ENCODE measurements at regions not wholly inside any gene's neighbourhood (a gene's known extent, or its start where the extent isn't known, plus 50 kb on each side); places are given as distances from the start of the nearest gene placed in this dataset.

DNA sequence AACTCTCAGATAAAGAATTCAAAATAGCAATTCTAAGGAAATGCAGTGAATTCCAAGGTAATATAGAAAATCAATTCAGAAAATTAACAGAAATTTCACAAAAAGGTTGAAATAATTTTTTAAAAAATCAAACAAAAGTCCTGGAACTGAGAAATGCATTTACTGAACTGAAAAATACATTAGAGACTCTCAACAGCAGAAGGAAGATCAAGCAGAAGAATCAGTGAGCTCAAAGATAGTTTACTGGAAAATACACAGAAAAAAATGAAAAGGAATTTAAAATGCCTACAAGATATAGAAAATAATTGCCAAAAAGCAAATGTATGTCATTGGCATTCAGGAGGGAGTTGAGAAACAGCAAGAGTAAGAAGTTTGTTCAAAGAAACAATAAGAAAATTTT, 107.3 kb downstream of the BUD13 start:
- no peaks in the 10 kb centered on the region for H3K36me3 Mint-ChIP-seq
- peaks cover 52% of the 10 kb centered on the region for H3K27me3 Mint-ChIP-seq
- H3K4me3 Mint-ChIP-seq, result no peak overlapping the region
- no peak for DNase-seq (ENCODE audit: extremely low spot score, unreplicated experiment)
- no peak overlapping the region for H3K27ac Mint-ChIP-seq
- H3K9me3 Mint-ChIP-seq, result peaks cover 1% of the 10 kb centered on the region
- TF ChIP-seq, protein P1, sequence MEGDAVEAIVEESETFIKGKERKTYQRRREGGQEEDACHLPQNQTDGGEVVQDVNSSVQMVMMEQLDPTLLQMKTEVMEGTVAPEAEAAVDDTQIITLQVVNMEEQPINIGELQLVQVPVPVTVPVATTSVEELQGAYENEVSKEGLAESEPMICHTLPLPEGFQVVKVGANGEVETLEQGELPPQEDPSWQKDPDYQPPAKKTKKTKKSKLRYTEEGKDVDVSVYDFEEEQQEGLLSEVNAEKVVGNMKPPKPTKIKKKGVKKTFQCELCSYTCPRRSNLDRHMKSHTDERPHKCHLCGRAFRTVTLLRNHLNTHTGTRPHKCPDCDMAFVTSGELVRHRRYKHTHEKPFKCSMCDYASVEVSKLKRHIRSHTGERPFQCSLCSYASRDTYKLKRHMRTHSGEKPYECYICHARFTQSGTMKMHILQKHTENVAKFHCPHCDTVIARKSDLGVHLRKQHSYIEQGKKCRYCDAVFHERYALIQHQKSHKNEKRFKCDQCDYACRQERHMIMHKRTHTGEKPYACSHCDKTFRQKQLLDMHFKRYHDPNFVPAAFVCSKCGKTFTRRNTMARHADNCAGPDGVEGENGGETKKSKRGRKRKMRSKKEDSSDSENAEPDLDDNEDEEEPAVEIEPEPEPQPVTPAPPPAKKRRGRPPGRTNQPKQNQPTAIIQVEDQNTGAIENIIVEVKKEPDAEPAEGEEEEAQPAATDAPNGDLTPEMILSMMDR (conservative IDR thresholded peaks at IDR 0.05), result no peak
- H3K4me1 Mint-ChIP-seq (ENCODE audit: unreplicated experiment), result no peaks in the 10 kb centered on the region

DNA sequence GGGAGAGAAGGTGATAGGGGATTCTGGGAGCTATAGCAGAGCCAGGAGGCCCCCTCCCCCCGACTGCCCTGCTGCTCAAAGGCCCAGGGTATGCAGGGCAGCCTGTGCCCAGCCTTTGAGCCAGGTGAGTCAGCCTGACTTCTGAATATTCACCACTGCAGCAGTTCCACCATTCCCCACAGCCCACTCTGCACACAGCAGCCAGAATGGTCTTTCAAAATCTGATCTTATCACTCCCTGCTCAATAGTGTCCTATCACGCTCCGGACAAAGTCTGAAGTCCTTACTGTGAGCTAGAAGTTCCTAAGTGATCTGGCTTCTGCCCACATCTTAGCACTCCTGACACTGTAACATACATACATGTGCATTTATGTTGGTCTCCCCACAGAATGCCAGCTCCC, 111.7 kb downstream of the BUD13 start:
- Mint-ChIP-seq H3K27me3 (peaks cover 36% of the 10 kb centered on the region), H3K9me3 (no peaks in the 10 kb centered on the region)

DNA sequence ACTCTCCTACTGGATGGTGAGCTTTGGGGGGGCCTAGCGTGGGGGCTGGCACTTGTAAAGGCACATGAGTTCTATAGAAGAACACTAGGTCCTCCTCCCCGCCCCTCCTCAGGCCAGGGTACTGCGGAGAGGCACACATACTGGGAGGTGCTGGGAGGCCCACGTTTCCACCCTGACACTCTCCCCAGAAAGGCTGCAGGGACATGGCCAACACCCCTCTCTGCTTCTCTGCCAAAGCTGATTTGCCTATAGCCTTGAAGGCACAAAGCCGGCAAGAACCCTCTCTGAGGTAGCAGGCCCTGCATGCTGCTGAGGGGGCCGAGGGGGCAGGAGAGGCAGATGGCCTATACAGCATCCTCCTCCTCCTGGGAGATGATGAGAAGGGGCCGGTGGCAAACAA, 112.8 kb downstream of the BUD13 start:
- Mint-ChIP-seq H3K4me3 (no peak overlapping the region), H3K9me3 (no peaks in the 10 kb centered on the region), H3K4me1 (ENCODE audit: unreplicated experiment) (no peaks in the 10 kb centered on the region), H3K36me3 (no peaks in the 10 kb centered on the region), H3K27ac (no peak overlapping the region), H3K27me3 (peaks cover 26% of the 10 kb centered on the region)
- TF ChIP-seq, protein P1 (conservative IDR thresholded peaks at IDR 0.05), result no peak
- no peak for DNase-seq (ENCODE audit: extremely low spot score, unreplicated experiment)

More for the DNA sequence above, 111.7 kb downstream of the BUD13 start:
- Mint-ChIP-seq H3K4me3 (no peak overlapping the region), H3K4me1 (ENCODE audit: unreplicated experiment) (no peaks in the 10 kb centered on the region), H3K27ac (no peak overlapping the region), H3K36me3 (no peaks in the 10 kb centered on the region)
- TF ChIP-seq, protein P1 (conservative IDR thresholded peaks at IDR 0.05), result no peak
- no peak for DNase-seq (ENCODE audit: extremely low spot score, unreplicated experiment)

DNA sequence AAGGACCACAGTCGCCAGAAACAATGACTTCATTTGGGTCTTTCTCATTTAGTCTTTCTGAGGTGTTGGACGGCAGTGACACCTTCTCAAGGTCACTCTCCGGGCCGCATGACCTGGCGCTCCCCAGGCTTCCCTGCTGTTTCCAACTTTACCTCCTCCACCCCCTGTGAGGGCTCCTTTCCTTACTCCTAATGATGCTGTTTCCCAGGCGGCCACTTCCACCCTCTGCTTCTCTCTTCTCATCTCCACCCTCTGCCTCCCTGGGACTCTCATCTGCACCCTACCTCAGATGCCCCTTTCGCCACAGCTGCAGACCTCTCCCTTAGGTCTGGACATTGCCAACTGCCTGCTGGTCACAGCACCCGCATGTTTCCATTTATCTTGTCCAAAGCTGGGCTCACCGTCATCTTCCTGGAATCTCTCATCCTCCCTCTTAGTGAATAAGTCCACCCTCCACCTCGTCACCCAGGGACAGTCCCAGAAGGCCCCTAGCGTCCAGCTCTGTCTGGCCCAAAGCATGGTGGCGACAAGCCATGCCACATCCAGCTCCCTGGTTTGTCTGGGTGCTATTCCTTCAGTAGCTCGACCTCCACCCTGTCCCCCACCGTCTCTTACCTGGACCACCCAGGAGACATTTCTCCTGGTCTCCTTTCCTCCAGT, 113.8 kb downstream of the BUD13 start:
- H3K27ac Mint-ChIP-seq, result no peak overlapping the region
- TF ChIP-seq, protein P1 (conservative IDR thresholded peaks at IDR 0.05), result no peak
- peaks cover 6% of the 10 kb centered on the region for H3K9me3 Mint-ChIP-seq
- H3K36me3 Mint-ChIP-seq, result no peaks in the 10 kb centered on the region
- H3K4me1 Mint-ChIP-seq (ENCODE audit: unreplicated experiment), result no peaks in the 10 kb centered on the region
- H3K4me3 Mint-ChIP-seq, result no peak overlapping the region
- peaks cover 30% of the 10 kb centered on the region for H3K27me3 Mint-ChIP-seq
- no peak for DNase-seq (ENCODE audit: extremely low spot score, unreplicated experiment)

DNA sequence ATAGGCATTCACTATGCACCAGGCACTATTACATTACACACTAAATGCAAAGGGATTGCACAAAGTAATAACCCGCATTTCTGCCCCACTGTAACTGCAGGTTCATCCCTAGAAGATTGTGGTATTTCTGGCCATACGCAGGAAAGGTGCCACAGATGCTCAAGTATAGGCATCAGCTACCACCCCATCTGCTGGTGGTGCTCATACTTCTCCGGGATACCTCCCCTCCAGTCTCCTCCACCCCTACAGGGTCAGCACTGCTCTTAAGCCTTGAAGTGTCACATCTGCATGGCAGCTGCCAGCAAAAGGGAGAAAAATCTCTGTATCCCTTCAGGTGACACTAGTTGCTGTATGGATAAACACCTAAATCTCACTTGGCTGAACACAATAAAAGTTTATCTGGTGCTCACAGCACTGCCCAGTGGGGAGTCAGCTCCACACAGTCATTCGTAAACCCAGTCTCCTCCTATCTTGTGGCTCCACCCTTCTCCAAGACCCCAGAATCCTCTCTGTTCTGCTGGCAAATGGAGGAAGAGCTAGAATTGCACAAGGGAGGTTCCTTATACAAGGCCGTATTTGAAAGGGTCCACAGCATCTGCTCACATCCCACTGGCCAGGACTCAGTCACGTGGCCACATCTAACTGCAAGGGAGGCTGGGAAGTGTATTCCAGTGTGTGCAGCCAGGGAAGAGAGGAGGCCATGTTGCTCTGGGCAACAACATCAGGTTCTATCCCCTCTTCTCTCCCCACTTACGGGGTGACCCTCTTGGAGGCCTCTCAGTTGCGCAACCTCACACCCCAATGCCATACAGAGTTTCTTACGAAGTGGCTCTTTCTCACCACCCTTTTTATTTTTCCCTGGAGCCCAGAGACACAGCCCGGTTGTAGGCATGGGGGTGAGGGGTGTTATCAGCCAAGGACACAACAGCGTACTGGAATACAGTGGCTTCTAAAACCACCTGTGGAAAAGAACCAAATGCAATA, 114.7 kb downstream of the BUD13 start:
- peaks cover 25% of the 10 kb centered on the region for H3K27me3 Mint-ChIP-seq
- TF ChIP-seq, protein P1 (conservative IDR thresholded peaks at IDR 0.05), result no peak
- no peaks in the 10 kb centered on the region for H3K36me3 Mint-ChIP-seq

More for the DNA sequence above, 114.7 kb downstream of the BUD13 start:
- Mint-ChIP-seq H3K4me1 (ENCODE audit: unreplicated experiment) (no peaks in the 10 kb centered on the region), H3K27ac (no peak overlapping the region), H3K9me3 (peaks cover 6% of the 10 kb centered on the region), H3K4me3 (no peak overlapping the region)
- no peak for DNase-seq (ENCODE audit: extremely low spot score, unreplicated experiment)

All from type B pancreatic cell (in vitro differentiated cells).